ENCODE measurements at regions not wholly inside any gene's neighbourhood (a gene's known extent, or its start where the extent isn't known, plus 50 kb on each side); places are given as distances from the start of the nearest gene placed in this dataset.

DNA sequence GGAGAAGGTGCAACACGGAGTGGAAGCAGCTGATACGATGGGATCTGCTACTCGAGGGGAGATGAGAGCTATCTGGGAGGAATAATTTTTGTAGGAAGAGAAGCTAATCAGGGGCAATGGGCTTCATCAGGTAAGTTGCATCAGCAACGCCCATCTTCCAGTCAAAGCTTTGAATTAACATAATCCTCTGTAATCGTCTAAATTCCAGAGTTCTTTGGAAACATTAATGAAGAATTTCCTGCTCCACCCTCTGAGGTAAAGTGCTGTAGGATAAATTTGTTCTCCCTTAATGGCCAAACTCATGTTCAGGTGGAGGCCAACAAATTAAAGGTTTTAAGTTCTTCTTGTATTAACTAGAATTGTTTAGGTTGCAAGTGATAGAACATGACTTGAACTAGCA lies 94.0 kb upstream of the KAZN start:
- in situ Hi-C loops (cut with HindIII; ENCODE audit: low sequenced_read_pairs): loop anchor here (5.0 kb wide), 1 partner anchor 73 kb away; no protein-coding TSS in a partner anchor

DNA sequence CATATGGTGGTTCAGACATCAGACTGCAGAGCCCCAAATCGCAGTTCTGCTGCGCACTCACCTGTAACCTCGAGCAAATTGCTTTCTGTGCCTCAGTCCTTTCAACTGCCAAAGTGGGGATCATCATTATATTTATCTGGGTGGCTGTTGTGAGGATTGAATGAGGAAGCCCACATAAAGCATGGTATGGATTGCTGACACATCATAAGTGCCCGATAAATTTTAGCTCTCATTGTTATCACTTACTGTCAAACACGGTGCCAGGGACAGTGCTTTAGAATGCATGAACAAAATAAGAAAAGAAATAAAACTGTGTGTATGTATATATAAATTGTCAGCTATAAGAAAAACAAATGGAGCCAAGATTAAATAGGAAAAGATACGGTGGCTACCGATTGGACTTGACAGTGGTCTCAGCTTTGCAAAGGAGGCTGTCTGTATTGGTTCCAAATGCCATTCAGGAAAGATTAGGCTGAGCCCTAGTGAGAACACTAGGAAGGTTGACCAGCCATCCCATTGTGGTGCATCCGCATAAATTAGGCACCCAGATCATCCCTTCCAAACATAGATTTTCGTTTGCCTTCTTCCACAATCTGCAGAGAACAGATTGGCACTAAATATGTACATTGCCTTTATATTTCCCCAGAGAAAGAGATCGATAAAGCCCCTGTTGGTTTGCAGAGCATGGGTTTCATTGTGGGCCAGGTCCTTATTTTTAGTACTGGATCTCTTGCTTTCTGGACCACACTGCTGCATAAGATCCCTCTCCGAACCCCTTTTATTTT lies 91.8 kb upstream of the KAZN start:
- no peak for DNase-seq (ENCODE audit: low read depth)
- TF ChIP-seq, protein P1, sequence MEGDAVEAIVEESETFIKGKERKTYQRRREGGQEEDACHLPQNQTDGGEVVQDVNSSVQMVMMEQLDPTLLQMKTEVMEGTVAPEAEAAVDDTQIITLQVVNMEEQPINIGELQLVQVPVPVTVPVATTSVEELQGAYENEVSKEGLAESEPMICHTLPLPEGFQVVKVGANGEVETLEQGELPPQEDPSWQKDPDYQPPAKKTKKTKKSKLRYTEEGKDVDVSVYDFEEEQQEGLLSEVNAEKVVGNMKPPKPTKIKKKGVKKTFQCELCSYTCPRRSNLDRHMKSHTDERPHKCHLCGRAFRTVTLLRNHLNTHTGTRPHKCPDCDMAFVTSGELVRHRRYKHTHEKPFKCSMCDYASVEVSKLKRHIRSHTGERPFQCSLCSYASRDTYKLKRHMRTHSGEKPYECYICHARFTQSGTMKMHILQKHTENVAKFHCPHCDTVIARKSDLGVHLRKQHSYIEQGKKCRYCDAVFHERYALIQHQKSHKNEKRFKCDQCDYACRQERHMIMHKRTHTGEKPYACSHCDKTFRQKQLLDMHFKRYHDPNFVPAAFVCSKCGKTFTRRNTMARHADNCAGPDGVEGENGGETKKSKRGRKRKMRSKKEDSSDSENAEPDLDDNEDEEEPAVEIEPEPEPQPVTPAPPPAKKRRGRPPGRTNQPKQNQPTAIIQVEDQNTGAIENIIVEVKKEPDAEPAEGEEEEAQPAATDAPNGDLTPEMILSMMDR (IDR thresholded peaks at IDR 0.05; ENCODE audit: low read depth, low read length, missing control alignments): no peak
- in situ Hi-C loops (cut with HindIII; ENCODE audit: low sequenced_read_pairs): no loop called here
- H3K4me3 ChIP-seq (ENCODE audit: low read depth, low read length): no peak overlapping the region

More for the DNA sequence above, 94.0 kb upstream of the KAZN start:
- DNase-seq (ENCODE audit: low read depth): no peak
- TF ChIP-seq, protein P1 (IDR thresholded peaks at IDR 0.05; ENCODE audit: low read depth, low read length, missing control alignments): no peak
- no peak overlapping the region for H3K4me3 ChIP-seq (ENCODE audit: low read depth, low read length)

DNA sequence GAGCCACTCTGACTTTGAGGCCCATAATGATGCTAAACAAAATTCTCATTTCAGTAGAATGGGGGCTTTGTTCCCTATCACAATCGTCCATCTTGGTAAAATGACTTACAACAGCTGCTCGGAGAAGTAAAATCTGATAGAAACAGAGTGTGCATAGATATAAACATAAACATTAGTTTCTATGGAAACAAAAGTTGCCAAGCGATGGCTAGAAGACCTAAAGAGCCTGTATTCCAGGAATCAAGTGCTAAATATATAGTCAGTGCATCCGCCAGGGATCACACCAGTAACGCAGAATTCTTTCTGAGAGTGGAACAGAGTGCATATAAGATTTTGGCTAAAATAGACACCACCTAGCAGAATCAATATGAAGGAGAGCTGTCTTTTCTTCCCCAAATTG lies 91.2 kb upstream of the KAZN start:
- in situ Hi-C loops (cut with HindIII; ENCODE audit: low sequenced_read_pairs): no loop called here
- no peak overlapping the region for H3K4me3 ChIP-seq (ENCODE audit: low read depth, low read length)
- TF ChIP-seq, protein P1 (IDR thresholded peaks at IDR 0.05; ENCODE audit: low read depth, low read length, missing control alignments): no peak
- no peak for DNase-seq (ENCODE audit: low read depth)

DNA sequence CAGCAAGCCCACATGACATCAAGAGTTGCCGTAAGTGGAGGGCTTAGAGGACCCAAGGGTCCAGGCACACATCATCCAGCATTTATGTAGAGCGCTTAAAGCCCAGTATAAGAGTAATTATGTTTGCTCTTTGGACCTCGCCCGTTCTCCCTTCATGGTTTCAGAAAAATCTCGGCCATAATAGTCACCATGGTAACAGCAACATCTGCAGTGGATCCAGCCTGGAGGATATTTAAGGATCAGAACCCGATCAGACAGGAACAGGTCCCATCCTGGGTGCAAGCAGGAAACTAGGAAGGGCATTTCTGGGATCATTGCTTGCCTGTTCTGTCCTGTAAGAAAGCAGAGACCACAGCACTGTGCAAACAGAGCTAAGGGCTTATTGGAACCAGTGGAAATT lies 89.9 kb upstream of the KAZN start:
- DNase-seq (ENCODE audit: low read depth): no peak
- TF ChIP-seq, protein P1 (IDR thresholded peaks at IDR 0.05; ENCODE audit: low read depth, low read length, missing control alignments): no peak
- no peak overlapping the region for H3K4me3 ChIP-seq (ENCODE audit: low read depth, low read length)
- in situ Hi-C loops (cut with HindIII; ENCODE audit: low sequenced_read_pairs): no loop called here

DNA sequence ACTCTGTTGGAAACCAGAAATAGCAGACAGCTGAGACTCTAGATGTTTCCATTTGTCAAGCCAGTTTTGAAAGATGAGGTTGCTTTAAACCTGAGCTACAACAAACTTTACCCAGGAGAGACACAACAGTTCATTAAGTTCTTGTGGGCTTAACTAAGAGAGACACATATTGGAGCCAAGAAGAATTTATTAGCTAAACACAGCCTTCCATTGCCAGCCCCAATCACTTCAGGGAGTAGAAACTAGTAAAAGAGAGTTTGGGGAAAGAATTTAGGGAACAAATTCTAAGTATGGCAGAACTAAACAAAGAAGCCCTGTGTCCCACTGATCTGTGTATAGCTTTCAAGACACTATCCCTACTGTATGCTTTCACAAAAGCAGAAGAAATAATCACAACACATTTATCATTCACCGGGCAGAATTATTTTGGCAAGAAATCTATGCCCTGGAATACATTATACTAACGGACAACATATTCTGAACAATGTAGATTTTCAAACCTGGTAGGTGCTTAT lies 87.3 kb upstream of the KAZN start:
- TF ChIP-seq, protein P1 (IDR thresholded peaks at IDR 0.05; ENCODE audit: low read depth, low read length, missing control alignments): no peak
- in situ Hi-C loops (cut with HindIII; ENCODE audit: low sequenced_read_pairs): no loop called here
- no peak overlapping the region for H3K4me3 ChIP-seq (ENCODE audit: low read depth, low read length)
- DNase-seq (ENCODE audit: low read depth): no peak

DNA sequence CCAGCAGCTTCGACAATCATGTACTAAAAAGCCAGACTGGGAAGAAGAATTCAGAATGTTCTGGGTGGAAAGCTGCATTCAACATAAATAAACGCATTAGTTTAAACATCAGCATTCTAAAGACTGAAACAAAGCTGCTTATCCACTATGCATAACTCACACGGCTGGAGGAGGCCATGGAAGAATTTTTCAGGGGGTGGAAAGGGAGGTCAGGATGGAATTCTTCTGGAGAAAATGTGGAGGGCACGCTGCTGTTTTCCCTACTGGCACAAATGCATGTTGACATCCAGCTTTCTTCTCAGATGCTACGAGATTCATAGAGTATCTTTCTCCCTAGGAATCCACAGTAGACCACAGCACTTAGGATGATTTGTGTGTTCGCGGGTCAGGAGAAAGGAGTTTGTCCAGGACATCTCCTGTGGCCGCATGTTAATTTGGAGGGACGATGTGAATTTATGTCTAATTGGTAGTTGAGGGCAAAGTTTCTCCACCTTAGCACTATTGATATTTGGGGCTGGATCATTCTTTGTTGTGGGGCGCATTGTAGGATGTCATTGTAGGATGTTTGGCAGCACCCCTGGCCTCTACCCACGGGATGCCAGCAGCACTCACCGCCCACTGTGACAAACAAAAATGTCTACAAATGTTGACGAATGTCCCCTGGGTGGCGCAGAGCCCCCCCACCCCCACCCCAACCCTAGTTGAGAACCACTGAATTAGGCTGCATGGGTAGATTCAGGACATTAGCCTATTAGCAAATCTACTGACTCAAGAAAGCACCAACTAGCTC lies 86.5 kb upstream of the KAZN start:
- DNase-seq (ENCODE audit: low read depth): no peak
- TF ChIP-seq, protein P1 (IDR thresholded peaks at IDR 0.05; ENCODE audit: low read depth, low read length, missing control alignments): no peak
- H3K4me3 ChIP-seq (ENCODE audit: low read depth, low read length): no peak overlapping the region
- in situ Hi-C loops (cut with HindIII; ENCODE audit: low sequenced_read_pairs): no loop called here
